H1 (cell line): ENCODE measurements at regions not wholly inside any gene's neighbourhood (a gene's known extent, or its start where the extent isn't known, plus 50 kb on each side); places are given as distances from the start of the nearest gene placed in this dataset.

Source experiments
- ASH2L ChIP-seq: fragments of 200-600, 300-600 bp; sonication (generic); IDR thresholded peaks from one replicate; pipeline ENCODE4 v1.7.1; 2017; ENCODE audit warnings: low read length
- CREB1 ChIP-seq: IDR thresholded peaks from 2 replicates; pipeline ENCODE4 v1.6.1; 2012; ENCODE audit warnings: inconsistent platforms
- EGR1 ChIP-seq: IDR thresholded peaks from 2 replicates; pipeline ENCODE4 v1.6.1; 2011; ENCODE audit warnings: low read depth, low read length, borderline replicate concordance
- POLR2A ChIP-seq, 2 experiments: IDR thresholded peaks; 1 replicate in 1 of 2; 2 replicates in 1 of 2; pipeline ENCODE4 v1.6.1; 2011; ENCODE audit warnings: low read depth in 2 of 2, low read length in 2 of 2, mild to moderate bottlenecking in 2 of 2; ENCODE audit errors: control extremely low read depth in 1 of 2
- POLR2AphosphoS5 ChIP-seq: IDR thresholded peaks from 2 replicates; pipeline ENCODE4 v1.6.1; 2011; ENCODE audit warnings: low read depth, low read length
- SIN3A ChIP-seq, 2 experiments: IDR thresholded peaks in 1 of 2; conservative IDR thresholded peaks in 1 of 2; 2 replicates each; pipeline ENCODE4 v1.6.1; 2011 to 2012; ENCODE audit warnings: low read length in 2 of 2, improper control_type of control experiment in 1 of 2, low read depth in 1 of 2, mild to moderate bottlenecking in 1 of 2
- TF ChIP-seq, protein P1 (sequence below): IDR thresholded peaks from 2 replicates; pipeline ENCODE4 v1.6.1; 2012; ENCODE audit warnings: inconsistent platforms
- TF ChIP-seq, protein P2 (sequence below): IDR thresholded peaks from 2 replicates; pipeline ENCODE4 v1.6.1; 2012; ENCODE audit warnings: low read length, inconsistent platforms
- TF ChIP-seq, protein P3 (sequence below), 3 experiments: IDR thresholded peaks; 1 replicate in 2 of 3; 2 replicates in 1 of 3; pipeline versions ENCODE4 v1.5.1 to v1.6.1; 2011; ENCODE audit warnings: low read length in 3 of 3, mild to moderate bottlenecking in 3 of 3, inconsistent platforms in 2 of 3, low read depth in 1 of 3, moderate library complexity in 1 of 3; ENCODE audit not compliant: insufficient read depth in 1 of 3; ENCODE audit errors: control extremely low read depth in 1 of 3

DNA sequence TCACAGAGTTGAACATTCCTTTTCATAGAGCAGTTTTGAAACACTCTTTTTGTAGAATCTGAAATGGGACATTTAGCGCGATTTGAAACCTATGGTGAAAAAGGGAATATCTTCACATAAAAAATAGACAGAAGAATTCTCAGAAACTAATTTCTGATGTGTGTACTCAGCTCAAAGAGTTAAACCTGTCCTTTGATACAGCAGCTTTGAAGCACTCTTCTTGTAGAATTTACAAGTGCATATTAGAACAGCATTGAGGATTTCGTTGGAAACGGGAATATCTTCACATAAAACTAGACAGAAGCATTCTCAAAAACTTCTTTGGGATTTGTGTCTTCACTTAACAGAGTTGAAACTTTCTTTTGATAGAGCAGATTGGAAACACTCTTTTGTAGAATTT lies 650.7 kb upstream of the ZNF337 start:
- no peak for TF ChIP-seq SIN3A (conservative IDR thresholded peaks at IDR 0.05 in 1 of 2, IDR thresholded peaks at IDR 0.05 in 1 of 2; ENCODE audit: low read depth in 1 of 2, low read length in 2 of 2)
- TF ChIP-seq, protein P1, sequence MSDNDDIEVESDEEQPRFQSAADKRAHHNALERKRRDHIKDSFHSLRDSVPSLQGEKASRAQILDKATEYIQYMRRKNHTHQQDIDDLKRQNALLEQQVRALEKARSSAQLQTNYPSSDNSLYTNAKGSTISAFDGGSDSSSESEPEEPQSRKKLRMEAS: no peak
- no peak for TF ChIP-seq EGR1
- TF ChIP-seq, protein P2, sequence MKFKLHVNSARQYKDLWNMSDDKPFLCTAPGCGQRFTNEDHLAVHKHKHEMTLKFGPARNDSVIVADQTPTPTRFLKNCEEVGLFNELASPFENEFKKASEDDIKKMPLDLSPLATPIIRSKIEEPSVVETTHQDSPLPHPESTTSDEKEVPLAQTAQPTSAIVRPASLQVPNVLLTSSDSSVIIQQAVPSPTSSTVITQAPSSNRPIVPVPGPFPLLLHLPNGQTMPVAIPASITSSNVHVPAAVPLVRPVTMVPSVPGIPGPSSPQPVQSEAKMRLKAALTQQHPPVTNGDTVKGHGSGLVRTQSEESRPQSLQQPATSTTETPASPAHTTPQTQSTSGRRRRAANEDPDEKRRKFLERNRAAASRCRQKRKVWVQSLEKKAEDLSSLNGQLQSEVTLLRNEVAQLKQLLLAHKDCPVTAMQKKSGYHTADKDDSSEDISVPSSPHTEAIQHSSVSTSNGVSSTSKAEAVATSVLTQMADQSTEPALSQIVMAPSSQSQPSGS: no peak
- TF ChIP-seq, protein P3, sequence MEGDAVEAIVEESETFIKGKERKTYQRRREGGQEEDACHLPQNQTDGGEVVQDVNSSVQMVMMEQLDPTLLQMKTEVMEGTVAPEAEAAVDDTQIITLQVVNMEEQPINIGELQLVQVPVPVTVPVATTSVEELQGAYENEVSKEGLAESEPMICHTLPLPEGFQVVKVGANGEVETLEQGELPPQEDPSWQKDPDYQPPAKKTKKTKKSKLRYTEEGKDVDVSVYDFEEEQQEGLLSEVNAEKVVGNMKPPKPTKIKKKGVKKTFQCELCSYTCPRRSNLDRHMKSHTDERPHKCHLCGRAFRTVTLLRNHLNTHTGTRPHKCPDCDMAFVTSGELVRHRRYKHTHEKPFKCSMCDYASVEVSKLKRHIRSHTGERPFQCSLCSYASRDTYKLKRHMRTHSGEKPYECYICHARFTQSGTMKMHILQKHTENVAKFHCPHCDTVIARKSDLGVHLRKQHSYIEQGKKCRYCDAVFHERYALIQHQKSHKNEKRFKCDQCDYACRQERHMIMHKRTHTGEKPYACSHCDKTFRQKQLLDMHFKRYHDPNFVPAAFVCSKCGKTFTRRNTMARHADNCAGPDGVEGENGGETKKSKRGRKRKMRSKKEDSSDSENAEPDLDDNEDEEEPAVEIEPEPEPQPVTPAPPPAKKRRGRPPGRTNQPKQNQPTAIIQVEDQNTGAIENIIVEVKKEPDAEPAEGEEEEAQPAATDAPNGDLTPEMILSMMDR (IDR thresholded peaks at IDR 0.05; ENCODE audit: control extremely low read depth in 1 of 3, insufficient read depth in 1 of 3, low read depth in 1 of 3, low read length in 3 of 3): no peak
- TF ChIP-seq ASH2L: no peak
- TF ChIP-seq POLR2AphosphoS5: no peak
- no peak for TF ChIP-seq POLR2A (IDR thresholded peaks at IDR 0.05; ENCODE audit: control extremely low read depth in 1 of 2, low read depth in 2 of 2, low read length in 2 of 2)
- TF ChIP-seq CREB1: no peak
